ENCODE measurements at regions not wholly inside any gene's neighbourhood (a gene's known extent, or its start where the extent isn't known, plus 50 kb on each side); places are given as distances from the start of the nearest gene placed in this dataset.

GRCh38 chr10:126744571-126744970 lies 74.1 kb upstream of the C10orf90 start:
- TF ChIP-seq CTCF (IDR thresholded peaks at IDR 0.05; ENCODE audit: low read depth, low read length, poor library complexity, severe bottlenecking): no peak
- TF ChIP-seq EZH2phosphoT487 (IDR thresholded peaks at IDR 0.05; ENCODE audit: borderline replicate concordance, low read length): no peak

Data from DOHH2 (cell line).